HFFc6 (cell line): ENCODE measurements at regions not wholly inside any gene's neighbourhood (a gene's known extent, or its start where the extent isn't known, plus 50 kb on each side); places are given as distances from the start of the nearest gene placed in this dataset.

Experiments used
- DNase-seq: peaks from one replicate; pipeline ENCODE4 v3.0.0-alpha.2; 2018
- H3K27ac Mint-ChIP-seq: 2 replicates; pipeline ENCODE4 v1.8.0; 2020; ENCODE audit warnings: mild to moderate bottlenecking, mixed read lengths
- H3K27me3 Mint-ChIP-seq: 2 replicates; pipeline ENCODE4 v1.8.0; 2021; ENCODE audit warnings: mild to moderate bottlenecking, moderate library complexity, mixed read lengths; ENCODE audit not compliant: insufficient read depth
- H3K36me3 Mint-ChIP-seq: 2 replicates; pipeline ENCODE4 v1.8.0; 2021; ENCODE audit warnings: low read depth, mixed read lengths
- H3K4me1 Mint-ChIP-seq: 2 replicates; pipeline ENCODE4 v1.8.0; 2020; ENCODE audit warnings: low read depth, mixed read lengths
- H3K4me3 Mint-ChIP-seq: 2 replicates; pipeline ENCODE4 v1.8.0; 2020; ENCODE audit warnings: mild to moderate bottlenecking, moderate library complexity, mixed read lengths
- H3K9me3 Mint-ChIP-seq: 2 replicates; pipeline ENCODE4 v1.8.0; 2020; ENCODE audit warnings: mild to moderate bottlenecking, mixed read lengths
- CTCF ChIP-seq: fragments of 200-600 bp; sonication (generic); IDR thresholded peaks from 2 replicates; pipeline ENCODE4 v1.5.0; 2021; ENCODE audit warnings: antibody characterized with exemption, mild to moderate bottlenecking

DNA sequence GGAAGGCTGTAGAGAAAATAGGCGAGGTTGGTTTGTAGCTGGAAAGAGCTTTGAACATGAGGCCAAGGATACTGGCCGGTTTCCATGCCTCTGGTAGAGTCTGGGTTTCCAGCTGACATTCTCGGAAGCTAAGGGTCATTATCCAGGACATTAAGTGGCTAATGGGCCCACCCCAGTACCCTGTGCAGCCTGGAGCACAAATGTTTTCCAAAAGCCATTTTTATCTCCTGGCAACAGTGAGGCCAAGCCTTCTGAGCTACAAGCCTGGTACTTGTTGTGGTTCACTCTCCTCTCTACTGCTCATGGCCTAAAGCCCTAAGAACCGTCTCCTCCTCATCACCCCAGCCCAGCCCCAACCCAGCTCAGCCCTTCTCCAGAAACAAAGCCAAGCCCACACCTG is 122.9 kb downstream of the DMRTA2 start:
- Mint-ChIP-seq H3K9me3 (peaks cover 37% of the 10 kb centered on the region), H3K36me3 (peaks cover 5% of the 10 kb centered on the region; the same call in 1 of the 2 replicates), H3K27me3 (no peaks in the 10 kb centered on the region; the same call in 1 of the 2 replicates), H3K4me1 (no peaks in the 10 kb centered on the region), H3K27ac (no peak overlapping the region), H3K4me3 (no peak overlapping the region)
- DNase-seq = no peak
- no peak for TF ChIP-seq CTCF

DNA sequence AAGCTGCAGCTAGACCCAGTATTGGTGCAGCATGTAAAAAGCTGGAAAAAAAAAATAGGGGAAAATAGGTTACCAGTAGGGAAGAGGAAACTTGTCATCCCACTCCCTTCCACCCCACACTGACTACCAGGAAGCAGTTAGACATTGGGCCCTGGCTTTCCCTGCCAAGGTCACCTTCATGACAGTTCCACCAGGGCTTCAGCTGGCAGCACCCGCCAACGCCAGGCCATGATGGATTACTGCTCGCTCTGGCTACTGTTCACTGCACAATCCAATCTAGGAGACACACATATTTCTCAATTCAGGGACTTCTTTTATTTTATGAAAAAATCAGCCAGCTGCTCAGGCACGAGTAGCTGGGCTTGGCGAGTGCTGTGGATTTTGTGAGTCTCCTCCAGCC is 127.7 kb downstream of the DMRTA2 start:
- DNase-seq = no peak
- Mint-ChIP-seq H3K9me3 (peaks cover 42% of the 10 kb centered on the region), H3K4me3 (no peak overlapping the region), H3K27me3 (peaks cover under 1% of the 10 kb centered on the region), H3K36me3 (peaks cover 5% of the 10 kb centered on the region; the same call in 1 of the 2 replicates), H3K27ac (no peak overlapping the region), H3K4me1 (no peaks in the 10 kb centered on the region)
- TF ChIP-seq CTCF = no peak

DNA sequence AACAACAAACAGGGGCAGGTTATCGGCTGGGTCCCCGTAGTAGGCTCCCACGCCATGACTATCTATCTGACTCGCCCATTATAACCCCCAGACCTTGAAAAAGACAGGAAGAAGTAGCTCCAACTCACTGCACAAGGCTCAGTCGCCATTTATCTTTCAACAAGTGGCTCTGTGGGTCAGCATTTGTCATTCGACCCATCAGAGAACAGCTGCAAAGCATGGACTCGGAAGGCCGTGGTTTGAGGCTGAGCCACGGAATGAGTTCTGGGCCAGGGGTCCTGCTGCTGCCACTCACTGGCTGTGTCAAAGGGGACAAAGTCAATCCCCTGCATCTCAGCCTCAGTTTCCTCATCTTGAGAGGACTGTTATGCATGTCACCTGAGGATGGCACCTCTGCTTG is 131.0 kb downstream of the DMRTA2 start:
- H3K9me3 Mint-ChIP-seq = peaks cover 49% of the 10 kb centered on the region
- no peak overlapping the region for H3K27ac Mint-ChIP-seq
- H3K36me3 Mint-ChIP-seq = 0 out of 2 replicates have a peak, but pooled peaks cover 4% of the 10 kb centered on the region
- DNase-seq = no peak
- H3K27me3 Mint-ChIP-seq = peaks cover 2% of the 10 kb centered on the region
- H3K4me3 Mint-ChIP-seq = no peak overlapping the region
- no peaks in the 10 kb centered on the region for H3K4me1 Mint-ChIP-seq
- no peak for TF ChIP-seq CTCF

GRCh38 chr1:50289495-50289894 is 133.7 kb downstream of the DMRTA2 start:
- Mint-ChIP-seq H3K27ac (no peak overlapping the region), H3K9me3 (peaks cover 41% of the 10 kb centered on the region), H3K4me1 (no peaks in the 10 kb centered on the region), H3K36me3 (0 out of 2 replicates have a peak, but pooled peaks cover 4% of the 10 kb centered on the region), H3K4me3 (no peak overlapping the region), H3K27me3 (peaks cover 2% of the 10 kb centered on the region)
- no peak for DNase-seq
- TF ChIP-seq CTCF = no peak

GRCh38 chr1:50285994-50286393 is 137.2 kb downstream of the DMRTA2 start:
- Mint-ChIP-seq H3K27me3 (peaks cover 2% of the 10 kb centered on the region), H3K4me1 (no peaks in the 10 kb centered on the region), H3K9me3 (peaks cover 55% of the 10 kb centered on the region), H3K36me3 (0 out of 2 replicates have a peak, but pooled peaks cover 4% of the 10 kb centered on the region), H3K27ac (no peak overlapping the region), H3K4me3 (no peak overlapping the region)
- TF ChIP-seq CTCF = no peak
- DNase-seq = no peak
